CD4-positive, CD25-positive, alpha-beta regulatory T cell (primary cell): ENCODE measurements at regions not wholly inside any gene's neighbourhood (a gene's known extent, or its start where the extent isn't known, plus 50 kb on each side); places are given as distances from the start of the nearest gene placed in this dataset.

ENCODE experiments used
- ATAC-seq, 2 donors: fragments of 150-1000 bp; cut with Tn5 transposase; one replicate each; pipeline ENCODE4 v1.10.0; 2021; ENCODE audit warnings: low read depth in 2 of 2, moderate number of reproducible peaks in 2 of 2, moderate library complexity in 1 of 2
- DNase-seq, 3 donors: peaks; one replicate each; pipeline versions ENCODE4 v3.0.0 to v3.0.0-alpha.2; 2012 to 2022; ENCODE audit warnings: mixed read lengths in 1 of 3
- H3K27ac ChIP-seq: one replicate; pipeline ENCODE4 v1.7.0; 2013; ENCODE audit warnings: mild to moderate bottlenecking, low read length; ENCODE audit not compliant: insufficient read depth, poor library complexity, severe bottlenecking
- H3K27me3 ChIP-seq: one replicate; pipeline ENCODE4 v1.7.0; 2013; ENCODE audit warnings: low read length; ENCODE audit not compliant: control insufficient read depth, insufficient read depth
- H3K36me3 ChIP-seq: one replicate; pipeline ENCODE4 v1.7.0; 2013; ENCODE audit warnings: mild to moderate bottlenecking, low read length, moderate library complexity; ENCODE audit not compliant: control insufficient read depth, insufficient read depth
- H3K4me1 ChIP-seq: 2 replicates; pipeline ENCODE4 v1.7.0; 2013; ENCODE audit warnings: mild to moderate bottlenecking, low read length; ENCODE audit not compliant: insufficient read depth, control insufficient read depth, poor library complexity, severe bottlenecking
- H3K4me3 ChIP-seq: one replicate; pipeline ENCODE4 v1.7.0; 2013; ENCODE audit warnings: low read depth, mild to moderate bottlenecking, low read length, moderate library complexity
- H3K9me3 ChIP-seq, 2 experiments: 1 replicate in 1 of 2; 2 replicates in 1 of 2; pipeline ENCODE4 v1.7.0; 2013; ENCODE audit warnings: low read length in 2 of 2, mild to moderate bottlenecking in 1 of 2, moderate library complexity in 1 of 2; ENCODE audit not compliant: control insufficient read depth in 2 of 2
- H3K27ac Mint-ChIP-seq, 3 donors: one replicate each; pipeline ENCODE4 v1.8.0; 2020 to 2022; ENCODE audit warnings: mild to moderate bottlenecking in 3 of 3, mixed read lengths in 3 of 3, moderate library complexity in 2 of 3
- H3K27me3 Mint-ChIP-seq: one replicate; pipeline ENCODE4 v1.8.0; 2022; ENCODE audit warnings: mild to moderate bottlenecking, mixed read lengths
- H3K36me3 Mint-ChIP-seq: one replicate; pipeline ENCODE4 v1.8.0; 2020; ENCODE audit warnings: mixed read lengths
- H3K4me1 Mint-ChIP-seq, 4 donors: one replicate each; pipeline ENCODE4 v1.8.0; 2020 to 2022; ENCODE audit warnings: mixed read lengths in 4 of 4, mild to moderate bottlenecking in 1 of 4
- H3K4me3 Mint-ChIP-seq, 4 donors: one replicate each; pipeline ENCODE4 v1.8.0; 2020 to 2022; ENCODE audit warnings: mild to moderate bottlenecking in 4 of 4, mixed read lengths in 4 of 4, moderate library complexity in 3 of 4
- H3K9me3 Mint-ChIP-seq, 7 donors: one replicate each; pipeline ENCODE4 v1.8.0; 2020 to 2022; ENCODE audit warnings: mixed read lengths in 7 of 7, mild to moderate bottlenecking in 3 of 7, moderate library complexity in 2 of 7

GRCh38 chr17:5942687-5943086 lies 127.5 kb upstream of the WSCD1 start:
- H3K36me3 ChIP-seq = no peaks in the 10 kb centered on the region
- no peak for DNase-seq
- no peaks in the 10 kb centered on the region for H3K9me3 ChIP-seq
- H3K4me3 ChIP-seq = no peak overlapping the region
- H3K27me3 Mint-ChIP-seq = no peaks in the 10 kb centered on the region
- H3K27ac ChIP-seq = no peak overlapping the region
- H3K27ac Mint-ChIP-seq = no peak overlapping the region
- H3K4me1 ChIP-seq = no peaks in the 10 kb centered on the region
- no peak for ATAC-seq
- no peaks in the 10 kb centered on the region for H3K4me1 Mint-ChIP-seq
- no peak overlapping the region for H3K4me3 Mint-ChIP-seq
- no peaks in the 10 kb centered on the region for H3K36me3 Mint-ChIP-seq
- peaks cover 0 to 4% (median 0%) of the 10 kb centered on the region in 7 donors for H3K9me3 Mint-ChIP-seq
- H3K27me3 ChIP-seq = no peaks in the 10 kb centered on the region

- Histone ChIP-seq H3K4me1 (no peaks in the 10 kb centered on the region), H3K27ac (no peak overlapping the region), H3K36me3 (no peaks in the 10 kb centered on the region), H3K9me3 (no peaks in the 10 kb centered on the region), H3K4me3 (no peak overlapping the region), H3K27me3 (no peaks in the 10 kb centered on the region)
- Mint-ChIP-seq H3K4me1 (no peaks in the 10 kb centered on the region), H3K27me3 (no peaks in the 10 kb centered on the region), H3K9me3 (peaks cover 0 to 4% (median 0%) of the 10 kb centered on the region in 7 donors), H3K36me3 (no peaks in the 10 kb centered on the region), H3K27ac (peak overlapping the region in 1 of 3 donors; percentile 22), H3K4me3 (no peak overlapping the region)
- no peak for ATAC-seq
- no peak for DNase-seq
Observed at GRCh38 chr17:5943232-5943631, 126.9 kb upstream of the WSCD1 start.

GRCh38 chr17:5943982-5944381 lies 126.2 kb upstream of the WSCD1 start:
- DNase-seq (no peak), ATAC-seq (no peak)
- Mint-ChIP-seq H3K36me3 (no peaks in the 10 kb centered on the region), H3K27ac (no peak overlapping the region), H3K9me3 (peaks cover 0 to 4% (median 0%) of the 10 kb centered on the region in 7 donors), H3K4me3 (no peak overlapping the region), H3K27me3 (no peaks in the 10 kb centered on the region), H3K4me1 (no peaks in the 10 kb centered on the region)
- H3K27ac ChIP-seq = no peak overlapping the region
- no peaks in the 10 kb centered on the region for H3K36me3 ChIP-seq
- H3K9me3 ChIP-seq = no peaks in the 10 kb centered on the region
- H3K4me3 ChIP-seq = no peak overlapping the region
- peaks cover 2% of the 10 kb centered on the region for H3K27me3 ChIP-seq
- H3K4me1 ChIP-seq = no peaks in the 10 kb centered on the region

- no peak overlapping the region for H3K4me3 Mint-ChIP-seq
- peaks cover 0 to 4% (median 0%) of the 10 kb centered on the region in 7 donors for H3K9me3 Mint-ChIP-seq
- H3K27ac Mint-ChIP-seq = no peak overlapping the region
- Histone ChIP-seq H3K4me1 (no peaks in the 10 kb centered on the region), H3K9me3 (no peaks in the 10 kb centered on the region), H3K4me3 (no peak overlapping the region), H3K36me3 (no peaks in the 10 kb centered on the region), H3K27ac (no peak overlapping the region), H3K27me3 (peaks cover 5% of the 10 kb centered on the region)
- H3K27me3 Mint-ChIP-seq = peaks cover 20% of the 10 kb centered on the region
- ATAC-seq (no peak), DNase-seq (no peak)
- no peaks in the 10 kb centered on the region for H3K4me1 Mint-ChIP-seq
- H3K36me3 Mint-ChIP-seq = no peaks in the 10 kb centered on the region
Observed at GRCh38 chr17:5947701-5948180, 122.4 kb upstream of the WSCD1 start.

DNA sequence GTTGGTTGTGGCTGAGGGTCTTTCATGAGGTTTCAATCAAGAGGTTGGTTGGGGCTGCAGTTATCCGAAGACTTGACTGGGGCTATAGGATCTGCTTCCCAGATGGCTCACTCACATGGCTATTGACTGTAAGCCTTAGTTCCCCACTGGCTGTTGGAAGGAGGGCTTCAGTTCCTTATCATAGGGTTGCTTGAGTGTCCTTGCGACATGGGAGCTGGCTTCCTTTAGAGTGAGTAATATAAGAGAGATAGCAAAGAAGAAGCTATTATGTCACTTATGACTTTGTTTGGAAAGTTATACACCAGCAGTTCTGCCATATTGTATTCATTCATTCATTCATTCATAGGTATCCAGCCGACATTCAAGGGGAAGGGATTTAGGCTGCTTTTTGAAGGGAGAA lies 121.4 kb upstream of the WSCD1 start:
- Histone ChIP-seq H3K27ac (no peak overlapping the region), H3K4me3 (no peak overlapping the region), H3K27me3 (peaks cover 5% of the 10 kb centered on the region), H3K36me3 (no peaks in the 10 kb centered on the region), H3K4me1 (no peaks in the 10 kb centered on the region), H3K9me3 (no peaks in the 10 kb centered on the region)
- DNase-seq (no peak), ATAC-seq (no peak)
- no peaks in the 10 kb centered on the region for H3K36me3 Mint-ChIP-seq
- H3K27me3 Mint-ChIP-seq = peaks cover 20% of the 10 kb centered on the region
- peaks cover 0 to 7% (median 0%) of the 10 kb centered on the region in 7 donors for H3K9me3 Mint-ChIP-seq
- H3K27ac Mint-ChIP-seq = no peak overlapping the region
- no peaks in the 10 kb centered on the region for H3K4me1 Mint-ChIP-seq
- no peak overlapping the region for H3K4me3 Mint-ChIP-seq

- Mint-ChIP-seq H3K27me3 (peaks cover 20% of the 10 kb centered on the region), H3K36me3 (no peaks in the 10 kb centered on the region), H3K9me3 (peaks cover 0 to 7% (median 4%) of the 10 kb centered on the region in 7 donors), H3K4me1 (no peaks in the 10 kb centered on the region), H3K4me3 (no peak overlapping the region), H3K27ac (no peak overlapping the region)
- Histone ChIP-seq H3K4me1 (no peaks in the 10 kb centered on the region), H3K27me3 (peaks cover 5% of the 10 kb centered on the region), H3K4me3 (no peak overlapping the region), H3K27ac (no peak overlapping the region), H3K9me3 (peaks cover 0 to 3% of the 10 kb centered on the region in 2 experiments), H3K36me3 (no peaks in the 10 kb centered on the region)
- DNase-seq (no peak), ATAC-seq (no peak)
Observed at GRCh38 chr17:5950878-5951277, 119.3 kb upstream of the WSCD1 start.

GRCh38 chr17:5951912-5952311 lies 118.3 kb upstream of the WSCD1 start:
- peaks cover 20% of the 10 kb centered on the region for H3K27me3 Mint-ChIP-seq
- Histone ChIP-seq H3K27me3 (peaks cover 5% of the 10 kb centered on the region), H3K4me1 (no peaks in the 10 kb centered on the region), H3K27ac (no peak overlapping the region), H3K36me3 (no peaks in the 10 kb centered on the region), H3K9me3 (peaks cover 0 to 5% of the 10 kb centered on the region in 2 experiments), H3K4me3 (no peak overlapping the region)
- peaks cover 0 to 7% (median 4%) of the 10 kb centered on the region in 7 donors for H3K9me3 Mint-ChIP-seq
- peak overlapping the region in 1 of 3 donors; percentile 53 for H3K27ac Mint-ChIP-seq
- no peak overlapping the region for H3K4me3 Mint-ChIP-seq
- no peaks in the 10 kb centered on the region for H3K4me1 Mint-ChIP-seq
- DNase-seq (no peak), ATAC-seq (no peak)
- H3K36me3 Mint-ChIP-seq = no peaks in the 10 kb centered on the region

GRCh38 chr17:5952518-5952917 lies 117.7 kb upstream of the WSCD1 start:
- H3K4me1 ChIP-seq = no peaks in the 10 kb centered on the region
- Mint-ChIP-seq H3K27ac (peak overlapping the region in 1 of 3 donors; percentile 28), H3K27me3 (peaks cover 20% of the 10 kb centered on the region), H3K36me3 (no peaks in the 10 kb centered on the region), H3K4me3 (no peak overlapping the region), H3K9me3 (peaks cover 0 to 6% (median 4%) of the 10 kb centered on the region in 7 donors), H3K4me1 (no peaks in the 10 kb centered on the region)
- no peaks in the 10 kb centered on the region for H3K36me3 ChIP-seq
- H3K9me3 ChIP-seq = peaks cover 0 to 5% of the 10 kb centered on the region in 2 experiments
- DNase-seq (no peak), ATAC-seq (no peak)
- H3K27ac ChIP-seq = no peak overlapping the region
- no peak overlapping the region for H3K4me3 ChIP-seq
- H3K27me3 ChIP-seq = peaks cover 5% of the 10 kb centered on the region
